ENCODE measurements at regions not wholly inside any gene's neighbourhood (a gene's known extent, or its start where the extent isn't known, plus 50 kb on each side); places are given as distances from the start of the nearest gene placed in this dataset.

DNA sequence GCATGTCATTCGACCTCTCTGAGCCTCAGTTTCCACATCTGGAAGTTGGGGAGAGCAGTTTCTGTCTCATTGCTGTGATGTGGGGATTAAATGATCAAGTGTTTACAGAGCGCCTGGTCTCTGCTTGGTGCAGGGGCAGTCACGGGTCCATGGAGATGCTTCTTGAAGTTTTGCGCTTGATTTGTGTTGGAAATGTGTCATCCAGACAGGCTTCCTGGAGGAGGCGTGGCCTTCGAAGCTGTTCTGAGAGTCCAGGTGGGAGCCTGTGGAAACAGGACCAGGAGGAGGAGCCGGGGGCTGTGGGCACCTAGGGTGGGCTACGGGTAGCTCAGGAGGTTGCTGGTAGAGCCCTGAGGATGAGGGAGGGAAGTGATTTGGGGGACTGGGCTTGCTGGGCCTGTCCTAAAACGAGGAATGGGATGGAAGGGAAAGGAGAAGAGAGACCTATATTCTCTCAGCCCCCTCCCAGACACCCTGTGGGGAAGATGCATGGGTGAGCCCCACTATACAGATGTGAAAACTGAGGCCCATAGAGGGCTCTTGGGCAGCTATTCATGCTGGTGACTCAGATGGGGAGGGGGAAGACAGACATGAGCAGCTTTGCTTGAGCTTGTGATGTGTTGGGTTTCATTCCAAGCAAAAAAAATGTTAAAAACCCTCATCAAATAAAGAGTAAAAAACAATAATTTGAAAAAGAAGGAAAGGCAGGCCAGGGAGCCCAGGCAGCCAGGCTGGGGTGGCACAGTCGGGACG lies 107.2 kb upstream of the WNT4 start:
- no peak for TF ChIP-seq CTCF (IDR thresholded peaks at IDR 0.05)
- no peak for TF ChIP-seq ZFX (IDR thresholded peaks at IDR 0.05; ENCODE audit: borderline replicate concordance)
